Thyroid gland (tissue), 4 donors: ENCODE measurements at regions not wholly inside any gene's neighbourhood (a gene's known extent, or its start where the extent isn't known, plus 50 kb on each side); places are given as distances from the start of the nearest gene placed in this dataset.

Experiments
- DNase-seq, 2 donors: peaks; one replicate each; pipeline ENCODE4 v3.0.0-alpha.2; 2019
- H3K27ac ChIP-seq, 3 donors: fragments of 200-600 bp; sonication (generic); 1 replicate in 2 of 3; 2 replicates in 1 of 3; pipeline ENCODE4 v1.5.1; 2016 to 2019; ENCODE audit warnings: mild to moderate bottlenecking in 1 of 3, moderate library complexity in 1 of 3
- H3K27me3 ChIP-seq: fragments of 200-600 bp; sonication (generic); one replicate; pipeline ENCODE4 v1.5.1; 2019
- H3K36me3 ChIP-seq, 2 donors: fragments of 200-600 bp; sonication (generic); one replicate each; pipeline ENCODE4 v1.5.1; 2016 to 2019
- H3K4me1 ChIP-seq, 2 donors: fragments of 200-600 bp; sonication (generic); one replicate each; pipeline ENCODE4 v1.5.1; 2017 to 2019
- H3K4me3 ChIP-seq, 3 donors: fragments of 200-600 bp; sonication (generic); replicated peaks in 1 of 3; 1 replicate in 2 of 3; 2 replicates in 1 of 3; pipeline ENCODE4 v1.5.1; 2016; ENCODE audit warnings: mild to moderate bottlenecking in 1 of 3
- H3K9me3 ChIP-seq: fragments of 200-600 bp; sonication (generic); one replicate; pipeline ENCODE4 v1.5.1; 2017
- POLR2A ChIP-seq, 2 donors: fragments of 450-650 bp; IDR thresholded peaks; one replicate each; pipeline ENCODE4 v1.6.1; 2017; ENCODE audit warnings: antibody characterized with exemption in 2 of 2, mild to moderate bottlenecking in 2 of 2, moderate library complexity in 1 of 2
- WGBS, 2 donors: methylation state at CpG; one replicate each; pipeline ENCODE4 v1.1.5; 2017; 5-methylcytosine and 5-hydroxymethylcytosine counted together
- intact Hi-C: fragments of 100-400 bp; cut with DNase I; formaldehyde crosslinking; loops from one replicate; pipeline ENCODE4 v1.15.1; 2023
- TF ChIP-seq, protein P1 (sequence below), 6 experiments: fragments of 200-600 bp in 3 of 6; fragments of 450-650 bp in 3 of 6; sonication (generic) in 3 of 6; IDR thresholded peaks; one replicate each; pipeline ENCODE4 v1.5.1; 2016 to 2019; ENCODE audit warnings: antibody characterized with exemption in 6 of 6, mild to moderate bottlenecking in 2 of 6, inconsistent platforms in 1 of 6, moderate library complexity in 1 of 6

DNA sequence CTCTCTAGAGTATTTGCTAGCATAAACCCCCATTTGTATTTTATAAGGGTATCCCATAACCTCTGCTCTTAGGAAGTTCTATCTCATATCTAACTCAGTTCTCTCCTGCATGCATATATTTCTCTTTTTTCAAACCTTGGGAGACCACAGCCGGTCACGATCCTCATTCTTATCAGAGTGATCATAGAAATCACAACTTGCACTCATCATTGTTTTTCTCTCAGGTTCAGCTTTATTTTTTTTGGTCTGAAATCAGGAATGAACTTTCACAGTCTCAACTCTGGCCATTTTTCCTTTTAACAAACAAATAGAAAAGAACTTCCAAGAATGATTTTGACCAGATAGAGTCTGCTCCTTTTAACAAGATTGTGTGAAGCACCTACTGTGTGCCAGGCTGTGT, 98.6 kb upstream of the BLID start:
- WGBS, 2 donors = 22 to 24% methylated on average over 2 of the region's 2 CpGs
- TF ChIP-seq, protein P1, sequence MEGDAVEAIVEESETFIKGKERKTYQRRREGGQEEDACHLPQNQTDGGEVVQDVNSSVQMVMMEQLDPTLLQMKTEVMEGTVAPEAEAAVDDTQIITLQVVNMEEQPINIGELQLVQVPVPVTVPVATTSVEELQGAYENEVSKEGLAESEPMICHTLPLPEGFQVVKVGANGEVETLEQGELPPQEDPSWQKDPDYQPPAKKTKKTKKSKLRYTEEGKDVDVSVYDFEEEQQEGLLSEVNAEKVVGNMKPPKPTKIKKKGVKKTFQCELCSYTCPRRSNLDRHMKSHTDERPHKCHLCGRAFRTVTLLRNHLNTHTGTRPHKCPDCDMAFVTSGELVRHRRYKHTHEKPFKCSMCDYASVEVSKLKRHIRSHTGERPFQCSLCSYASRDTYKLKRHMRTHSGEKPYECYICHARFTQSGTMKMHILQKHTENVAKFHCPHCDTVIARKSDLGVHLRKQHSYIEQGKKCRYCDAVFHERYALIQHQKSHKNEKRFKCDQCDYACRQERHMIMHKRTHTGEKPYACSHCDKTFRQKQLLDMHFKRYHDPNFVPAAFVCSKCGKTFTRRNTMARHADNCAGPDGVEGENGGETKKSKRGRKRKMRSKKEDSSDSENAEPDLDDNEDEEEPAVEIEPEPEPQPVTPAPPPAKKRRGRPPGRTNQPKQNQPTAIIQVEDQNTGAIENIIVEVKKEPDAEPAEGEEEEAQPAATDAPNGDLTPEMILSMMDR (IDR thresholded peaks at IDR 0.05) = no peak
- TF ChIP-seq POLR2A (IDR thresholded peaks at IDR 0.05) = no peak
- Histone ChIP-seq H3K4me3 (no peak overlapping the region), H3K27ac (peak overlapping the region; percentile 16 to 59 (median 26)), H3K4me1 (peaks cover 21 to 34% of the 10 kb centered on the region in 2 donors), H3K9me3 (no peaks in the 10 kb centered on the region), H3K27me3 (no peaks in the 10 kb centered on the region), H3K36me3 (no peaks in the 10 kb centered on the region)
- intact Hi-C loops = no loop called here
- DNase-seq = no peak

DNA sequence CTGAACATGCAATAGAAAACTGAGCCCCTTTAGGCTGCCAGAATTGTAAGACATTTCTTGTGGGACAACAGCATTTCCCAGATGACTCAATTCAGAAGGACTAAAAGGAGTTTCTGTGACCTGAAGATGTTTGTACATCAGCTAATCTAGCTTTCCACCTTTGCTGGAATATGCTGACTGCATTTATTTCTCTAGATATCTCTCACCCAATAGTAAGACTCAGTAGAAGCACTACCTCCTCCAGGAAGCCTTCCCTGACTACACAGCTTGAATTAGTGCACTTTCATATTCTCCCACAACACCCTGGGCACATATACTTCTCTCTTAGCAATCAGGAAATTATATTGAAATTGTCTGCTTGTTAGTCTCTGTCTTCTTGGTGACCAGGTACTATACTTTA, 98.1 kb upstream of the BLID start:
- no peak for TF ChIP-seq POLR2A (IDR thresholded peaks at IDR 0.05)
- TF ChIP-seq, protein P1 (IDR thresholded peaks at IDR 0.05) = no peak
- Histone ChIP-seq H3K4me3 (no peak overlapping the region), H3K36me3 (no peaks in the 10 kb centered on the region), H3K9me3 (no peaks in the 10 kb centered on the region), H3K4me1 (peaks cover 26 to 39% of the 10 kb centered on the region in 2 donors), H3K27ac (peak overlapping the region in 1 of 3 donors; percentile 26), H3K27me3 (no peaks in the 10 kb centered on the region)
- intact Hi-C loops = no loop called here
- no peak for DNase-seq

DNA sequence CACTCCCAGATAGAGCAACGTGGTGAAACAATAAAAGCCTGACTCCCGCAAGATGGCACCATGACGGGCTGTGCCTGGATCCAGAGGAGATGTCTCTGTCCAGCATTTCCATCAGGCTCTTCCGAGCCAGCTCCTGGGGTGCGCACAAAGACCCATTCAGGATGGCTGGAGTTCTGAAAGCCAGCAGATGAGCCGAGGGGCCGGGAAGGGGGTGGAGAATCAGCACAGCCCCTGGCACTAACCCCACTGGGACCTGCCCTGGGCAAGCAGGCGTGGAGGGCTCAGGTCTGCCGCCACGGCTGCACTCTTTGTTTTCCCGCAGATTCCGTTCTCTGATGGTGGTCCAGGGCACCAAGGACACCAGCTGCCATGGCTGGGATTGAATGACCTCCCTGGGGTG, 97.2 kb upstream of the BLID start:
- H3K4me1 ChIP-seq = peaks cover 35 to 48% of the 10 kb centered on the region in 2 donors
- intact Hi-C loops = no loop called here
- H3K36me3 ChIP-seq = no peaks in the 10 kb centered on the region
- no peak for DNase-seq
- no peaks in the 10 kb centered on the region for H3K9me3 ChIP-seq
- no peak overlapping the region for H3K27ac ChIP-seq
- TF ChIP-seq, protein P1 (IDR thresholded peaks at IDR 0.05) = no peak
- TF ChIP-seq POLR2A (IDR thresholded peaks at IDR 0.05) = no peak
- H3K27me3 ChIP-seq = no peaks in the 10 kb centered on the region
- WGBS, 2 donors = 93 to 96% methylated on average over 7 to 11 of the region's 12 CpGs
- no peak overlapping the region for H3K4me3 ChIP-seq

DNA sequence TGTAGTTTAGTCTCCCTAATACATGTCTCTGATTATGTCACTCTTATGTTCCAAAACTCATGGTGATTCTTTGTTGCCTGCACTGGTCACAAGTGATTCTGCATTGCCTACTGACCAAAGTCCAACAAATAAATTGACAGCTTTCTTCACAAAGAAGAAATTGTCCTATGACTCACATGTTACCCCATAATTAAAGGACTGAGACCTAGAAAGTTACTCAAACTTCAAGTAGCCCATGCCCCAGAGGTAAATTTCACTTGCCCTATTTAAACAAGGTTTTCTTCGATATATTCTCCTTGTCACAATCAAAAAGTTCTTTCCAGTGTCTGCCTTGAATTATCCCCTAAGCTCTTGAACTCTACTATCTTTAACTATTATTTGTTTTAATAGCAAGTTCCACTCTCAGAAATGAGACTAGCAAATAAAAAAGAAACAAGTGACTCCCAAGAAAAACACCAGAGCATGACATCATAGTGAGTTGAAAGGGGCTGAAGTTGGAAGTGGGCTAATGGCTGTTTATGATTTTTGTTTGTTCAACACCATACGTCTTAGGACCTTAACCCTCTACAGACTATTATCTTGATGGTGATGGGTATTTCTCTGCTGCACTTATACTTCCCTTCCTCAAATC, 94.5 kb upstream of the BLID start:
- H3K9me3 ChIP-seq = no peaks in the 10 kb centered on the region
- no peak for TF ChIP-seq POLR2A (IDR thresholded peaks at IDR 0.05)
- TF ChIP-seq, protein P1 (IDR thresholded peaks at IDR 0.05) = no peak
- no peak overlapping the region for H3K4me3 ChIP-seq
- intact Hi-C loops = no loop called here
- peak overlapping the region; percentile 37 to 93 (median 88) for H3K27ac ChIP-seq
- no peaks in the 10 kb centered on the region for H3K27me3 ChIP-seq
- 35 to 43% methylated on average over 2 of the region's 2 CpGs for WGBS, 2 donors
- H3K4me1 ChIP-seq = peaks cover 47 to 67% of the 10 kb centered on the region in 2 donors
- DNase-seq = no peak
- no peaks in the 10 kb centered on the region for H3K36me3 ChIP-seq

DNA sequence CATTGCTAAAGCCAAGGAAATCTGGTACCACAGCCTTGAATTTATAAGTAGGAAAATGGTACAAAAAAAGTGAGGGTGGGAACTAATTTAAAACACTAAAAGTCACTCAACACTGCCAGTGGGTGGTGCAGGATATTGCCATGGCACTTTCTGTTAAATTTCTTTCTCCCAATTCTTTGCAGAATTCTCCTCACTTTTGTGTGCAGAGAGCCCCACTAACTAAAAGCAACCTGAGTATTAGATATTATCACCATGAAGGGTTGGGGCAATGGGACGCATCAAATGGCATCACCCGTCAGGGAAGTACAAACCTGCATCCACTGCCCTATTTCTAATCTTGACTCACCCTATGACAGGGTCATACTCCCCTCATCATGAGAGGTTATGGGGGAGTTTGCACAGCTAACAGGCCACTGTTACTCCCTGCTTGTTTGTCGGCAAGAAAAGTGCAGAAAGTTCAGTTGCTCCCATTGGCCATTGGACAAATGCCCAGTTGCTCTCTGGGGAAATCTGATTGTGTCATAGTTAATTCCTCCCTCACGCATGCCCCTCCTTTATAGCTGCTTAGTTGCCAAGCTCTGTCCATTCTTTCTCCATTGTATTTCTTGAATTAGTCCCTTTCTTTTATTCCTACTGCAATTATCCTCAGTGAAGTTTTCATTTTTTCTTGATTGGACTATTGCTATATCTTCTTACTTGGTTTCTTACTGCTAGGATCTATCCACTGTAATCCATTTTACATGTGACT, 93.8 kb upstream of the BLID start:
- peak; percentile 76 to 78 for DNase-seq
- Histone ChIP-seq H3K27me3 (no peaks in the 10 kb centered on the region), H3K4me3 (no peak overlapping the region), H3K36me3 (no peaks in the 10 kb centered on the region), H3K4me1 (peaks cover 44 to 61% of the 10 kb centered on the region in 2 donors), H3K27ac (peak overlapping the region; percentile 81 to 93 (median 88)), H3K9me3 (no peaks in the 10 kb centered on the region)
- 36 to 46% methylated on average over 4 of the region's 4 CpGs for WGBS, 2 donors
- TF ChIP-seq POLR2A (IDR thresholded peaks at IDR 0.05) = no peak
- TF ChIP-seq, protein P1 (IDR thresholded peaks at IDR 0.05) = no peak
- intact Hi-C loops = loop anchor here (5.0 kb wide), 2 partner anchors 107 to 552 kb away; no protein-coding TSS in a partner anchor
